ENCODE measurements at regions not wholly inside any gene's neighbourhood (a gene's known extent, or its start where the extent isn't known, plus 50 kb on each side); places are given as distances from the start of the nearest gene placed in this dataset.
A peak's percentile ranks its signal among the peaks of the same experiment; 100 is the strongest.

GRCh38 chr20:48535556-48535955 lies 292.2 kb downstream of the PREX1 start:
- H3K9me3 ChIP-seq, result no peaks in the 10 kb centered on the region
- no peak overlapping the region for H3K4me2 ChIP-seq
- H3K36me3 ChIP-seq, result no peaks in the 10 kb centered on the region
- no peaks in the 10 kb centered on the region for H4K20me1 ChIP-seq
- H3K27ac ChIP-seq, result no peak overlapping the region
- H3K4me3 ChIP-seq, result no peak overlapping the region
- no peak overlapping the region for H3K9ac ChIP-seq
- TF ChIP-seq Cebpa-rat (IDR thresholded peaks at IDR 0.05), result no peak
- peaks cover 40% of the 10 kb centered on the region for H3K4me1 ChIP-seq
- no peaks in the 10 kb centered on the region for H3K27me3 ChIP-seq

- Histone ChIP-seq H3K4me3 (no peak overlapping the region), H3K4me1 (peaks cover 44% of the 10 kb centered on the region), H3K27me3 (no peaks in the 10 kb centered on the region), H3K9me3 (no peaks in the 10 kb centered on the region), H3K36me3 (no peaks in the 10 kb centered on the region), H3K4me2 (peak overlapping the region; percentile 80), H3K9ac (no peak overlapping the region; the same call in 1 of the 2 replicates), H3K27ac (peak overlapping the region; percentile 71), H4K20me1 (no peaks in the 10 kb centered on the region)
- TF ChIP-seq Cebpa-rat (IDR thresholded peaks at IDR 0.05), result no peak
Observed at GRCh38 chr20:48532028-48532427, 295.8 kb downstream of the PREX1 start.

GRCh38 chr20:48531505-48531904 lies 296.3 kb downstream of the PREX1 start:
- TF ChIP-seq Cebpa-rat (IDR thresholded peaks at IDR 0.05), result no peak
- H3K4me3 ChIP-seq, result no peak overlapping the region
- H3K27me3 ChIP-seq, result no peaks in the 10 kb centered on the region
- H4K20me1 ChIP-seq, result no peaks in the 10 kb centered on the region
- no peaks in the 10 kb centered on the region for H3K9me3 ChIP-seq
- no peaks in the 10 kb centered on the region for H3K36me3 ChIP-seq
- H3K9ac ChIP-seq, result peak overlapping the region; percentile 7; the same call in 1 of the 2 replicates
- peak overlapping the region; percentile 80 for H3K4me2 ChIP-seq
- H3K4me1 ChIP-seq, result peaks cover 44% of the 10 kb centered on the region
- H3K27ac ChIP-seq, result peak overlapping the region; percentile 71

- H3K4me3 ChIP-seq, result no peak overlapping the region
- peaks cover 44% of the 10 kb centered on the region for H3K4me1 ChIP-seq
- peak overlapping the region; percentile 7; the same call in 1 of the 2 replicates for H3K9ac ChIP-seq
- no peaks in the 10 kb centered on the region for H4K20me1 ChIP-seq
- no peaks in the 10 kb centered on the region for H3K9me3 ChIP-seq
- peak overlapping the region; percentile 80 for H3K4me2 ChIP-seq
- H3K27ac ChIP-seq, result peak overlapping the region; percentile 71
- no peak for TF ChIP-seq Cebpa-rat (IDR thresholded peaks at IDR 0.05)
- no peaks in the 10 kb centered on the region for H3K36me3 ChIP-seq
- no peaks in the 10 kb centered on the region for H3K27me3 ChIP-seq
Observed at GRCh38 chr20:48530957-48531356, 296.8 kb downstream of the PREX1 start.

GRCh38 chr20:48528346-48528745 lies 299.5 kb downstream of the PREX1 start:
- no peaks in the 10 kb centered on the region; the same call in 1 of the 2 replicates for H4K20me1 ChIP-seq
- no peak for TF ChIP-seq Cebpa-rat (IDR thresholded peaks at IDR 0.05)

GRCh38 chr20:48527771-48528170 lies 300.0 kb downstream of the PREX1 start:
- H3K9ac ChIP-seq, result no peak overlapping the region

More at GRCh38 chr20:48528346-48528745, 299.5 kb downstream of the PREX1 start:
- Histone ChIP-seq H3K27ac (no peak overlapping the region), H3K9me3 (no peaks in the 10 kb centered on the region), H3K9ac (no peak overlapping the region), H3K36me3 (no peaks in the 10 kb centered on the region), H3K4me2 (no peak overlapping the region), H3K27me3 (no peaks in the 10 kb centered on the region), H3K4me1 (peaks cover 28% of the 10 kb centered on the region), H3K4me3 (no peak overlapping the region)

GRCh38 chr20:48526936-48527335 lies 300.9 kb downstream of the PREX1 start:
- Histone ChIP-seq H3K4me2 (no peak overlapping the region), H3K9me3 (no peaks in the 10 kb centered on the region), H3K4me3 (no peak overlapping the region), H3K27ac (no peak overlapping the region), H3K4me1 (peaks cover 17% of the 10 kb centered on the region), H4K20me1 (no peaks in the 10 kb centered on the region; the same call in 1 of the 2 replicates), H3K27me3 (no peaks in the 10 kb centered on the region), H3K36me3 (no peaks in the 10 kb centered on the region), H3K9ac (no peak overlapping the region)
- TF ChIP-seq Cebpa-rat (IDR thresholded peaks at IDR 0.05), result no peak

More at GRCh38 chr20:48527771-48528170, 300.0 kb downstream of the PREX1 start:
- Histone ChIP-seq H3K27me3 (no peaks in the 10 kb centered on the region), H4K20me1 (no peaks in the 10 kb centered on the region; the same call in 1 of the 2 replicates), H3K4me2 (no peak overlapping the region), H3K4me1 (peaks cover 25% of the 10 kb centered on the region), H3K9me3 (no peaks in the 10 kb centered on the region), H3K36me3 (no peaks in the 10 kb centered on the region), H3K27ac (no peak overlapping the region), H3K4me3 (no peak overlapping the region)
- no peak for TF ChIP-seq Cebpa-rat (IDR thresholded peaks at IDR 0.05)

GRCh38 chr20:48525400-48525799 lies 302.4 kb downstream of the PREX1 start:
- Histone ChIP-seq H4K20me1 (no peaks in the 10 kb centered on the region; the same call in 1 of the 2 replicates), H3K4me3 (no peak overlapping the region), H3K27ac (no peak overlapping the region), H3K36me3 (no peaks in the 10 kb centered on the region), H3K27me3 (no peaks in the 10 kb centered on the region), H3K4me2 (no peak overlapping the region), H3K9ac (no peak overlapping the region), H3K4me1 (peaks cover 2% of the 10 kb centered on the region), H3K9me3 (no peaks in the 10 kb centered on the region)
- TF ChIP-seq Cebpa-rat (IDR thresholded peaks at IDR 0.05), result no peak

- no peak overlapping the region for H3K4me3 ChIP-seq
- H3K27me3 ChIP-seq, result no peaks in the 10 kb centered on the region
- no peaks in the 10 kb centered on the region; the same call in 1 of the 2 replicates for H4K20me1 ChIP-seq
- H3K4me2 ChIP-seq, result no peak overlapping the region
- no peak for TF ChIP-seq Cebpa-rat (IDR thresholded peaks at IDR 0.05)
- H3K27ac ChIP-seq, result no peak overlapping the region
- no peaks in the 10 kb centered on the region for H3K4me1 ChIP-seq
- no peaks in the 10 kb centered on the region for H3K9me3 ChIP-seq
- no peak overlapping the region for H3K9ac ChIP-seq
- no peaks in the 10 kb centered on the region for H3K36me3 ChIP-seq
Observed at GRCh38 chr20:48524582-48524981, 303.2 kb downstream of the PREX1 start.

GRCh38 chr20:48523191-48523995 lies 304.4 kb downstream of the PREX1 start:
- Histone ChIP-seq H3K36me3 (no peaks in the 10 kb centered on the region), H3K9ac (no peak overlapping the region), H3K4me1 (peaks cover 5% of the 10 kb centered on the region), H3K9me3 (no peaks in the 10 kb centered on the region), H3K4me2 (no peak overlapping the region), H4K20me1 (no peaks in the 10 kb centered on the region; the same call in 1 of the 2 replicates), H3K27me3 (no peaks in the 10 kb centered on the region), H3K27ac (no peak overlapping the region), H3K4me3 (no peak overlapping the region)
- TF ChIP-seq Cebpa-rat (IDR thresholded peaks at IDR 0.05), result no peak

Measured in BLaER1 (cell line).